GM19240 (cell line): ENCODE measurements at regions not wholly inside any gene's neighbourhood (a gene's known extent, or its start where the extent isn't known, plus 50 kb on each side); places are given as distances from the start of the nearest gene placed in this dataset.

Experiments used
- DNase-seq: peaks from one replicate; pipeline ENCODE4 v3.0.0; 2011; ENCODE audit warnings: low spot score; ENCODE audit not compliant: insufficient read length

- no peak for DNase-seq
These were observed 143.1 kb upstream of the PROX1 start for GRCh38 chr1:213844632-213845031.

DNA sequence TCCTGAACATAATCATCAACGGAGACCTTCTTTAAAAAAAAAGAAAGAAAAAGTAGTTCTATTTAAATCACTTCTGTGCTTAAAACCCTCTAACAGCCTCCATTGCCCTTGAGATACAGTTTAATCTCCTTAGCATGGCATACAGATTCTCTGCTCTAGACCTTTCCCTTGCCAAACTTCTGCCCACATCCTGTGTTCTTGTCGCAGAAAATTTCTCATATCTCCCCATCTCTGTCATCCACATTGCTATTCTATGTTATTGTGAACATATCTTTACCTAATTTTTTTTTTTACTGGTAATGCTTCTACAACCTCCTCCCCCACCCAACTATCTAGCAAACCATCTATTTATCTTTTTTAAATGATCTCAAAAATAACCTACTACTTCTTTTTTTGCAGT, 135.7 kb upstream of the PROX1 start:
- DNase-seq, result no peak

GRCh38 chr1:213858581-213858980, 129.2 kb upstream of the PROX1 start:
- no peak for DNase-seq

DNA sequence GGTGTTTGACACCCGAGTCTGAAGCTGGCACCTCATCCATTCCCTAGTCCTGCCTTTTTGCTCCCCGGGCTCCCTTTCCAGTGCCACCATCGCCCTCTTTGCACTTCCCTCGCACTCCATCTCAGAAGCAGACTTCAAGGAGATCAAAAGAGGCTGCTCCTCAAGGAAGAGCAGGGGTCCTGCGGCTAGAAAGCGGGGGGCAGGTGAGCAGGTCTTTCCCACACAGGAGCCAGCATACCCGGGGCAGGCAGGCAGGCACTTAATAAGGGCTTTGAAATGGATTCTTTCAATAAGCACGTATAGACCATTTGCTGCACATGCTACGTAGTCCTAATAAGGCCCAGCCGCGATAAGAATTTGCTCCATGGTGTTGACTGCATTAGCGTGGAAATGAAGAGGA, 125.9 kb upstream of the PROX1 start:
- no peak for DNase-seq

- no peak for DNase-seq
These were observed 123.7 kb upstream of the PROX1 start for GRCh38 chr1:213864091-213864490.

- DNase-seq, result no peak
These were observed 119.3 kb upstream of the PROX1 start for GRCh38 chr1:213868482-213868881.

- DNase-seq, result no peak
These were observed 116.6 kb upstream of the PROX1 start for GRCh38 chr1:213871179-213871578.

GRCh38 chr1:213874789-213875188, 113.0 kb upstream of the PROX1 start:
- DNase-seq, result no peak

DNA sequence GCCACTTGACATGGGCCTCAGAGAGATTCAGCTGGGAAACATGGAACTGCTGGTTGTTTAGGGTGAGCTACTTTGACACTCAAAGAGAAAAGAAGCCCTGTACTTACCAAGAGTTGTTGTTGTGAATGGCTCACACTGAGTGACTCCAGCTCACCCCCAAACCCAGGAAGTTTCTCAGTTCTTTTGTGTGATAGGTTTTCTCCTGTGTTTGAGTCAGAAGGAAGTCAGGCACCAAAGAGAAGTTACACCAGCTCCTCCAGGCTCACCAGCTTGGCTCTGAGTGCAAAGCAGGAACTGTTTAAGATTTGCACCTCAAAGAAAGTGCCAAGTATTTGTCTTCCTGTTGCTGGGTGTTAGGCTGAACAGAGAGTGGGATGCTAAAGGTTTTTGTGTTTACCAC, 111.2 kb upstream of the PROX1 start:
- no peak for DNase-seq

DNA sequence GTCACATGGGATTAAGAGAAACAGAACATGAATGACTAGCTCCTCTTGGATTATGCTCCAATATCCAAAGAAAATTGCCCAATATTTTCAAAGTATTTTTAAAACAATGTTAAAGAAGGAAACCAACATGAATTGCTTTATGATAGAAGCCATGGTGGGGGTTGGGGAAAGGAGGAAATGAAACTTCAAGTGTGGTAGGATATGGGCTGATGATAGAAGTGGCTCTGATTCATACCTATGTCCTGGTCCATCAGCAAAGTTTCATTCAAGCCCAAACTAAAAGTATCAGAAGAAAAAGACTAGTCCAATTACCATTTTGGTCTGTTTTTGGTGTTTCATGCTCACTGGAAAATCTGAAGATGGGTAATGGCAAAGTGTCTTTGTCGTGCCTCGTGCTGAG, 104.2 kb upstream of the PROX1 start:
- DNase-seq, result no peak

GRCh38 chr1:213884402-213884801, 103.4 kb upstream of the PROX1 start:
- DNase-seq, result no peak

DNA sequence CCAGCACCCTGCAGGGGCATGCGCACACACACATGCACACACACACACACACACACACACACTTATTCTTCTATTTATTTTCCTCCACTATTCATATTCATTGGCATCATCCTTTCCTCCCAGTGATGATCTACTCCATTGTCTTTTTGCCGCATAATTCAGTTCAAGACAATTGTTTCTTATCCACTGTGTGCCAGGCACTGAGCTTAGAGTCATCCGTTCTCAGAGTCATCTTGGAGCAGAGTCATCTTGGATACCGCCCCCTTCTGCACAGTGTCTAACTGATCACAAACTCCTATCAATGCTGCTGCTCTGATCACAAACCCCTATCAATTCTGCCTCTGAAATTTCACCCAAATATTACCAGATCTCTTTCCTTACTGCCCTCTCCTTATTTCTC, 102.8 kb upstream of the PROX1 start:
- DNase-seq, result no peak

GRCh38 chr1:213887842-213888241, 99.9 kb upstream of the PROX1 start:
- no peak for DNase-seq

DNA sequence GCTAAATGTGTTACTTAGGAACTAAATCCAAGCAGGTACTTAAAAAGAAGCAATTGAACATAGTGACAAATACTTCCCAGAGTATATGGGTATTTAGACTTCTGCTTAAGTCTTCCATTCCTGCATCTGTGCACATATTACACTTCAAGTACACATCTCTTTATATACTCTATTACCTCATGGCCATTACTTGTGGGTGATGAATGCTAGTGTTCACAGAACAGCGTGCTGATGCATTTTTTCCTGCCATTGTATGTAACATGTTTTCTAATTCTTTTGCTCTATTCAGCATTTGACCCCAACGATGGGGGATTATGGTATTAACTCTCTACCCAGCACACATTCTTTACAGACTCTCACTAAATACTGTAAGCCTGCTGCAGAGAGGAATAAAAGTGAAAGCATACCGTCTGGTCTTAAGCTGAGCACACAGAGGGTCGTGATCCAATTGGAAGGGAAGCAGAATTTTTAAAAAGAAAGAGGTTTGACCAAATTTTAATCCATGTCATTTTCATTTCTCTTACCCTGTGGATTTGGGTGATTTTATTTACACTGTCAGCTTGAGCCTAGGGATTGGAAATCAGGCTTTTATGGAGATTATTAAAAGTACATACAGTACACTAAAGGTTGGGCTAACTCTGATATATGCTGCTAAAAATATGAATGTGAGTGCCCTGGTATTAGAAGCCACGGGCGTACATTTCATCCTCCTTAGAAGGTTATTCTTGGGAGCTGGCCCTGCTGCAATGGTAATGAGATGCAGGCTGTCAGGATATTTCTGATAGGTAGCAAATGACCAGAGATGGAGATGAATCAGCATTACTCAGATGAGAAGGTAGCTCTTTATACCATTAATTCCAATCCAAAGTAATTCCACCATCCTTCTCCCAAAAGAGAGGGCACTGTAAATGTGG, 95.5 kb upstream of the PROX1 start:
- no peak for DNase-seq

GRCh38 chr1:213898684-213899083, 89.1 kb upstream of the PROX1 start:
- DNase-seq, result no peak

DNA sequence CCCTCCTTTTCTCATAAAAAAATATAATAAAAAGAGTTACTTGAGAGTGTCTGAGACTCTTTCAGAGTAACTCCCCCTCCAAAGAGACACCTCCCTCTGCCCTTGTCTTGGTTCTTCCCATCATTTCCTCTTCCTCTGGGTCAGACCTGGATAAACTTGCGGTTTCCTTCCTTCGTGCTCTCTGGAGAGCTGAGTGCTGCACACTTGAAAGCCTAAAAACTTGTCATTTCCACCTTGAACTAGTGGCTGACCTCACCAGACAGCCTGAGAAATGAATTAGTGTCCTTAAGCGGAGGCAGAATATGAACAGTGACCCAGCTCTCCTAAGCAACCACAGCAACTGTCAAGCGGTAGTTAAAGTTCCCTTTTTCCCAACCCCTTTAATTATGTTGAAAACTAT, 88.4 kb upstream of the PROX1 start:
- DNase-seq, result no peak

DNA sequence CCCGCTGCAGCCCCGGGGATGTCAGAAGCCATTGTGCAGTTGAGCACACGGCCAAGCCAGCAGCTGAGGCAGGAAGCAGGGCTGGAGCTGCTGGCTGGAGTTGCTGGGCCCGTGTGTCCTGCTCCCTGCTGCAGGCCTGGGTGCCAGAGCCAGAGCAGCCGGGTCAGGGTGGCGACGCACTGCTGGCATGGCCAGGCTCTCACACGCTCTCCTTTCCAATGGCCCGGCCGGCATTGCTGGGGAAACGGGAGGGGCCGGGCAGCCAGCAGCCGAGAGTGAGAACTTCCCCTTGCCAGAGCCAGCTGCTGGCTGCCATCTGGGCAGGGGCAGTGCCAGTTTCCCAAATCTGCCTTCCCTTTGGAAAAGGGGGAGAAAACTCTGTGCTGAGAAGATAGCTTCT, 82.4 kb upstream of the PROX1 start:
- DNase-seq, result no peak

DNA sequence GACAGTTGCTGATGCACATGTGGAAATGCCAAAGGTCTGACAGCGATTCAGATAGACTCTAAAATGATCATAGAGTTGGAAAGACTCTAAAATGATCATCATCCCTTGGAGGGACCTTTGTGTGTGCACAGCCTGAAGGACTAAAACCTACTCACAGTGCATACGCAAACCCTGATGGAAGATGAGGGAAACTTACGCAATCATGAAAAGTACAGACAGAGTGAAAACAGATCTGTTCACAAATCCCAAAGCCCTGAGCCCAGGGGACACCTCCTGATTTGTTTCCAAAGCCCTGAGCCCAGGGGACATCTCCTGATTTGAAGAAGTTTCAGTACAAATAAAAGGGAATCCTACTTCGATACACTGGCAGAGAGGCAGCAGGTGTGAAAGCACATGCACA, 79.3 kb upstream of the PROX1 start:
- DNase-seq, result no peak

DNA sequence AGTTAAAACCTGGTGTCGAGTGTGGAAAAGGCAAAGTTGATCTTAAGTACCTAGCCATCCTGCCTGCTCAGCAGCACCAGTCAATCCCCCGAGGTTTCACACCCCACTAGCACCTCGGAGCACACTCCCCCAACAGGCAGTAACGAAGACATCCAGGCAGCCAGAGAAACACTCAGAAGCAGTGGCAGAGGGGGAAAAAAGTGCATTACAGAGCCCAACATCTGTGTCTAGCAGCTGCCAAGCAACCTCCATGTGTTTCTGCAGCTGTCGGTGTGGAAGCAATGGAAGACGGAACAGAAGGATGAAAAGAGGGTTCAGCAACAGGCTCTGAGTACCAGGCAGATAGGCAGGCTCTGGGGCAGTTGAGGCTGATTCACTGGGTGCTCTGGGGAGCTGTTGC, 73.4 kb upstream of the PROX1 start:
- no peak for DNase-seq

DNA sequence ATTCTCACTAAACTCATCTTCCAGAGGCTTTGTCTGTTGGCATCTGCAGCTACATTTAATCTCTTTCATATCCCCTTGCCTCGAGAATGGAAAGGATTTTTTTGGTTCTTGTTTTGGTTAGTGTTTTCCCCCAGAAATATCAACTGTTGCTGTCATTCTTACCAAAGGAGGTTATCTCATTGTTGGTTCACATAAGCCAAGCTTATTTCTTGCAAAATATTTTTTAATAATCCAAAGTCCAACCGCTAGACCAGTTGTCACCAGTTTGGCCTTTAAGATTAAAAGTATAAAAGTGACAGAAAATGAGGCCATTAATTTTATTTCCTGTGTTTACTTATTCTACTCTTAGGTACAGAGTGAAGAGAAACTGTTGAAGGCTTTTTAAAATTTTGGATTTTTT, 66.5 kb upstream of the PROX1 start:
- no peak for DNase-seq

DNA sequence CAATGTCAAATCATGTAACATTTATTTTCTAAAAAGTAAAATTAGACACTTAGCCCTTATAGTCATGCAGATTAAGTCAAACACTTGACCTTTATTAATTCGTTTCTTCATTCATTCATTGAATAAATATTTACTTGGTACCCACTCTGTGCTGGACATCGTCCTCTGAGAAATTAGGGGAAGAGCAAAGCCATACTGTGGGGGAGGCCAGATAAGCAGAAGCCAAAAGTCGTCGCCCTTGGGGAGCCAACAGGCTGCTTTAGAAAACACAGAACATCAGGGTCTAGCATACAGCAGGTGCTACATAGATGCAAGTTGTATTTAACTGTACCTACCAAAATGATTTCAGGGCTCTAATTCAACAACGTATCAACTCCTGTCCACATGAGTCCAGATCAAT, 66.1 kb upstream of the PROX1 start:
- DNase-seq, result no peak

DNA sequence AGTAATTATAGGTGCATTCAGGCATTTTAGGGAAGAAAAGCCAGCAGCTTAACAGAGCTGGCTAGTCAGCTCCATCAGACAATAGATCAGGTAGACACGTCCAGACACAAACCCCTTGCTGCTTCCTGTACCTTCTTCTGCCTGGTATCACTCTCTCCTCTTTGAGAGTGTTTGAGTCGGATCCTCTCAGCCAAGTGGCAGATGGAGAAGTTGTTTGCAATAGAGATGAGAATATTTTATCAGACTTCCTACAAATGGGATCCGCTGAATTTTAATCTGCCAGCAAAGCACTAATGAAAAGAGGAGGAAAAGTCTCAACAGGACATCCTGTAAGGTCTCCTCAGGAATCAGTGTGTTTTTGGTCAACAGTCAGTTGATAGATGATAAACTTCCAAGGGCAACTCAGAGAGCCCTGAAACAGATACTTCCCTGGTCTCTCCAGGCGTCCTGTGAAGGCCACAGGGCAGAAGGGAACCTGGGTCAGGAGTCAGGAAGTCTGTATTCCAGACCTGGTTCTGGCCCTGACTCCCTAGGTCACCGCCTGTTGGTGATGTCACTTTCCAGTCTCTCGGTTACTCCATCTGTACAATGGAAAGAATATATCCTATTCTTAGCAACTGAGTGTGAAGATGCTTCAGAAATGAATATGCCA, 62.1 kb upstream of the PROX1 start:
- no peak for DNase-seq

- no peak for DNase-seq
These were observed 59.9 kb upstream of the PROX1 start for GRCh38 chr1:213927846-213928245.
